Head of caudate nucleus (tissue), 42 donors: ENCODE measurements at regions not wholly inside any gene's neighbourhood (a gene's known extent, or its start where the extent isn't known, plus 50 kb on each side); places are given as distances from the start of the nearest gene placed in this dataset.
"Not testable (repeated sequence)": the region's sequence is repeated elsewhere in the genome, so short reads cannot be mapped to it uniquely, and the experiment has no call there.

ENCODE experiments used
- DNase-seq, 42 donors: peaks; one replicate each; pipeline versions ENCODE4 v3.0.0 to v3.0.0-alpha.2; 2020 to 2021; ENCODE audit warnings: mixed read lengths in 7 of 42
- intact Hi-C: fragments of 100-400 bp; cut with DNase I; formaldehyde crosslinking; loops from one replicate; pipeline ENCODE4 v1.15.0; 2022

- no peak for DNase-seq
- intact Hi-C loops = no loop called here
Measured at GRCh38 chr12:104906695-104907094, 51.4 kb downstream of the SLC41A2 start.

- DNase-seq, intact Hi-C loops: not testable (repeated sequence)
Measured at GRCh38 chr12:104905446-104905845, 52.6 kb downstream of the SLC41A2 start.

GRCh38 chr12:104903648-104904423 lies 54.3 kb downstream of the SLC41A2 start:
- intact Hi-C loops = no loop called here
- no peak for DNase-seq

GRCh38 chr12:104902125-104902524 lies 56.0 kb downstream of the SLC41A2 start:
- no peak for DNase-seq
- intact Hi-C loops = no loop called here

DNA sequence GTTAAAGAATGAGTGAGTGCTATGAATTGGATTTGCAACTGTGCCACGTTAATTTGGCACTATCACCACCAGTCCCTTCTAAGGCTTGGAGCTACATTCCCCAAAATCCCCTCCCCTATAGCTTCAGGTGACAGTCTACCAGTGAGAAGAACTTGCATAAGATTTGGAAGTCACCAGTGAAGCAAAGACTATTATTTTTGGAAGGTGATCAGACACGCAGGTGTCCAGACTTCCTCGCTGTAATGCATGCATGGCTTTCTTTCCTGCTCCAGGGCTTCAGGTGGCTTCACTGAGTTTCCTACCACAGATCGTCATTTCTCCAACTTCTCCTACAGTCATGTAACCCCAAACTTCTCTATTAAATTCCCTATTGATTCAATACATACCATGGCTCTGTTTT lies 61.4 kb downstream of the SLC41A2 start:
- intact Hi-C loops = no loop called here
- no peak for DNase-seq

DNA sequence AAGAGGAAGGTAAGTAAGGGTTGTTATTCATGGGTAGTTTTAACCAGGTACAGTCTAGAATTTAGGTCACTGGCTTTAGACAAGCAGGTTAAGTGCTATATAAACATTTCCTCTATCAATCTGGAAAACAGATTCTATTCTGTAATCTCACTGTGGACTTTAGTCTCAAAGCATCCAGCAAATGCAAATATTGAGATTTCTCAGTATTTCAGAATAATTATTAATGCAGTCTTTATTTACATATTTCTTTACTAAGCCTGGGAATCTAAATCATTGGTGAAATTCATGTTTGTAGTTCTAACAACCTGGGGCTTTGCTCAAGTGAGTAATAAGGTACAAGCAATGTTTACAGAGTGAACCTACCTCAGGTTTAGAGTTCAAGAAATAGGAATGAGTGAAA lies 61.9 kb downstream of the SLC41A2 start:
- intact Hi-C loops = no loop called here
- DNase-seq = no peak

- no peak for DNase-seq
- intact Hi-C loops = no loop called here
Measured at GRCh38 chr12:104895415-104895814, 62.7 kb downstream of the SLC41A2 start.

GRCh38 chr12:104890476-104891096 lies 67.5 kb downstream of the SLC41A2 start:
- intact Hi-C loops = no loop called here
- no peak for DNase-seq

DNA sequence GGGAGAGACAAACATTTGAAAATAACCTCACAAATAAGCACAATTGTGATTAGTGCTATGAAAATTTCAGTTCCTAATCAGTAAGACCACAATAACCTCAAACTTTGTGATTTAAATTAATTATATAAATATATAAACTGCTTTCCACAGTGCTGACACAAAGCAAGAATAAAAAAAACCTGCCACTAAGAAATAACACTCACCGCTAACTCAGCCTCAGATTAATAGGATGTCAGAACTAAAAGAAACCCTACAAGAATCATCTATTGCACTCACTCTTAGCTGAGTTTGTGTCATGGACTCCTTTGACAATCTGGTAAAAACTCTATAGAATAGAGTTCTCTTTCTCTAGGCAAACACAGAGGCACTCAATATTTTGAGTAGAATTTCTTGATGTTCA lies 68.4 kb downstream of the SLC41A2 start:
- intact Hi-C loops = no loop called here
- no peak for DNase-seq

- intact Hi-C loops = no loop called here
- DNase-seq = no peak
Measured at GRCh38 chr12:104888892-104889291, 69.2 kb downstream of the SLC41A2 start.

DNA sequence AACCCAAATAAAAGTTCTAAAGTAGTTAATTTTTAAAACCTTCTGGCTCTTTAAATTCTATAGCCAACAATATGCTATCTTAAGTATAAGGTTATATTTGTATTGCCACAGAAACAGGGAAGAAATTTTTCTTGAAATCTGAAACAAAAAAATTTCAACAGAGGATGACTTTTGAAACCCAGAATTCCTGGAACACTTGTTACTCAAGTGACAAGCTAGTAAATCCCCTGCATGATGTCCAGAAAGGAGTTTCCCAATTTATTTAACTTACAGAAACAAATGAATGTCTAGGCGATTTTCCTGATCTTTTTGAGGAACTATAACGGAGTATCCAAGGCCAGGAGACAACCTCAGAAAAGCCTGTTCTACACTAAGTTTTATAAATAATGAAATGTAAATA lies 69.6 kb downstream of the SLC41A2 start:
- DNase-seq = no peak
- intact Hi-C loops = no loop called here

DNA sequence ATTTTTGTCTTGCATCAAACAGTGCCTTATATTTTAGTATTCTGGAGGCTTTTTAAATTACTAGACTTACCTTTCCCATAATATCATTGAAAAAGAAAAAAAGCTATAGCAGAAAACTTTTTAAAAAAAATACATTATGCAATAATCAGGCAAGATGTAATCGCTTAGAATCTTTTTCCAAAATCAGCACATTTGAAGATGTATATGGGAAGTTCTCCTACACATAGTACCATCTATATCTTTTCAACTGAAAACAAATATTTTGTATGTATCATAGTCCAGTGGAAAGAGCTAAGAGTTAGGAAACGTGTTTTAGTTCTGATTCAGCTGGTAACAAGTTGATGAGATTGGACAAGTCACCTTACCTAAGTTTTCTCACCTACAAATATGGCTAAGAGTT lies 70.6 kb downstream of the SLC41A2 start:
- intact Hi-C loops = no loop called here
- no peak for DNase-seq

DNA sequence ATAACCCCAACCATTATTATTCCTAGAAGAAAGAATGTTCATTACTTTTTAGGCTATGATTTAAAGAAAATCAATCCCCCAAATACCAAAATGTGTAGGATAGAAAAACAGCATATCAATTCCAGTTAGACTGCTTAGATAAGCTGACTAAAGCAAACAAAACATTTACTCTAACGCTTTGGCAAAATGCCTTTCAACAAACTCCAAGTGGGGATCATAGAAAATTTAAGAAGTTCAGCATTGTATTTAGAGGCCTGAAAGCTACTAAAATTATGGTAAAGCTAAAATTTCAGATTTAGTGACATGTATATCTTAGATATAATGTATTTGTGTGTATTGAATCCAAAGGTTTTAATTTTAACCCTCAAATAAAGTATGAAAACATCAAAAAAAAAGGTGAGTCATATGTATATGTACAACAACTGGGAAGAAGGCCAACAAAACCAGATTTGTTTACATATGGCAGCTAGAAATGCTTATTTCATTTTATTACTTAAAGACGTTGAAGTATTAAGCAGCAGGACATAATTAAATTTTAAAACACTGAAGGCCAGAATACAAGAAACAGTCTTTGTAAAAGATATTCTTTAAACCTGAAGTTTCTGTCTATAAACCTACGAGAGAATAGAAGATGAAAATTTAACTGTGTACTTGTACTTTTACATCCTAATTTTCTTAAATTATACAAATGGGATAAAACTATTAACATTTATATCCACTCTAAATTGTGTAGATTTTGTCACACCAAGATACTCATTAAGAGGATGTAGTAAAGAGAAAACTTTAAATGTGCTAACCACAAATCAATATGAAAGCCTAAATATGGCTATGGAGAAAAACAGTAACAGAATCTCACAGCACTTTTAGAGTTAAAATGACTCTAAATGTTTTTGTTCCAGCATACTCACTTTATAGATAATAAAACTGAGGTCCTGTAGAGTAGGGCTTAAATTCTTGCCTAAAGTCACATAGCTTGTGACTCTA lies 71.4 kb downstream of the SLC41A2 start:
- no peak for DNase-seq
- intact Hi-C loops = no loop called here

GRCh38 chr12:104878858-104879257 lies 79.2 kb downstream of the SLC41A2 start:
- DNase-seq = not testable (repeated sequence)
- intact Hi-C loops = loop anchor here (10.0 kb wide), 1 partner anchor 414 kb away; no protein-coding TSS in a partner anchor

GRCh38 chr12:104877103-104877705 lies 80.9 kb downstream of the SLC41A2 start:
- intact Hi-C loops = loop anchor here (10.0 kb wide), 1 partner anchor 412 kb away; no protein-coding TSS in a partner anchor
- peak in 39 of 42 donors; percentile 11 to 76 (median 49) for DNase-seq

GRCh38 chr12:104873374-104873773 lies 84.7 kb downstream of the SLC41A2 start:
- intact Hi-C loops = loop anchor here (5.0 to 10.0 kb wide), 2 partner anchors 409 to 491 kb away; no protein-coding TSS in a partner anchor
- DNase-seq = no peak

DNA sequence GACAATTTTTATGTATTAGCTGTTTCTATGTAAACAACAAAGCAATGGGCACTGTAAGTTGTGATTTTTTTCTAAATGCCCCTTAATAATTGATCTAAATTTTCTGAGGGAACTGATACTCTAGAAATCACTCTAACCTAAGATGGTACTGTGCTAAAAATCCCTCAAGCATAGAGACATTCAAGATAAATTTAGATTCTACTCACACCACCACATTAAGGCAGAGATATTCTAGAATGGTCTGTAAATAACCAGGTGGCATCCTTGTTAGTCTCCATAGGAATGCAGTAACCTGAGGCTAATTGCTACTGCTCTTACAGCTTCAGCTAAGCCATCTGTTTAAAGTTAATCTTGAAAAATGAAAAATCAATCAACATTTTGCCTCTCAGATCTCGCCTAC lies 87.3 kb downstream of the SLC41A2 start:
- DNase-seq = no peak
- intact Hi-C loops = loop anchor here (5.0 to 10.0 kb wide), 2 partner anchors 406 to 488 kb away; no protein-coding TSS in a partner anchor

DNA sequence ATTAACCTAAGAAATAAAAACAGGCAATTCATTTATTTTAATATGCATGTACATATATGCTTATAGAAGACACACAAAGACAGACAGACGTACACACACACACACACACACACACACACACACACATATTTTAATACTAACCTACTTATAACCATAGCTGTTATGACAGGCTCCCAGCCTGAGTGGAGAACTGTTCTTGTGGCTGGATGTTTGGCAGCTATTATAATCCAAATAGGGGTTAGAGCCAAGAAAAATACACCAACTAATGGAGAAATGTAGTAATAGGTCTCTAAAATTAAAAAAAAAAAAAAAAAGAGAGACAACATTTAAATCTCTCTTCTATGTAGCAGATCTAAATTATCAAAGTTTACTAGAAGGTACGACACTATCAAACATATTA lies 91.8 kb downstream of the SLC41A2 start:
- no peak for DNase-seq
- intact Hi-C loops = no loop called here

DNA sequence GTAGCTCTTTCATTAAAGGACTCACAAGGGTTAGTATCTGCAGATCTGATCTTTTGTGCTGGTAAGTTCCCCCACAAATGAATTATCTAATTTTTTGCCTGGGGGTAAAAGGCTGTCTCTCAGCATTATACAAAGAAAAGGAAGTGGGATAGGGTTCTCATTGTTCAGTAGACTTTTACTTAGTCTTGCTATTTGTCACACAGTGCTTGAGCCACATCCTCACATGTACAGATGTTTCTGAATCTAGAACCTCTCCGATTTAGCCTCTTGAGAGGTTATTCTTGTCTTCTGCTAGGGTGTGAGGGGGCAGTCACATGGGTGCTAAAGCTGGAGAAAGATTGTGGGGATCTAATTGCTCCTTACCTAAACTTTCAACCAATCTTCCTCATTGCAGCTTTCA lies 93.0 kb downstream of the SLC41A2 start:
- intact Hi-C loops = no loop called here
- peak in 6 of 42 donors; percentile 2 to 11 (median 5) for DNase-seq
